ENCODE measurements at regions not wholly inside any gene's neighbourhood (a gene's known extent, or its start where the extent isn't known, plus 50 kb on each side); places are given as distances from the start of the nearest gene placed in this dataset.

DNA sequence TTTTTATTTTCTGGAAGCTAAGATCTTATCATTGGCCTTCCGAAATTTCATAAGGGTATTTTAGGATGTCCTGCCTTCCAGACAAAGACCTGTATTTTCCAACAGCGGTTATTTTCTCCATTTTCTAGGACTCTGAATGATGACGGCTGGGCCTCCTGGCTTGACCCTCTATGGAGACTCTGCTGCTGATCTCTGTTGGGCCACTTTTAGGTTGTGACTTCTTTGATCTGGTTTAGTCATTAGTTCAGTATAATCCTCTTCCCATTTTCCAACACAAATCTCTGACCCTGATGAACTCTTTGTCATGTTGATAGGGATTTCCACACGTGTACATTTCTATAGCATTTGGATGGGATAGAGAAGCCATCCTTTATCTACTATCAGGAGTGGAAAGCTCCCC, 93.7 kb downstream of the HS1BP3 start:
- H3K27me3 ChIP-seq (replicated peaks; ENCODE audit: control insufficient read depth, insufficient read depth, low read length) = no peaks in the 10 kb centered on the region
- DNase-seq (ENCODE audit: low read depth) = no peak
- peaks cover 14% of the 10 kb centered on the region for H3K4me1 ChIP-seq (ENCODE audit: control insufficient read depth, insufficient read depth, low read length)
- H3K9me3 ChIP-seq (ENCODE audit: control insufficient read depth, low read length) = no peaks in the 10 kb centered on the region
- H3K9ac ChIP-seq (ENCODE audit: low read length) = no peak overlapping the region
- H3K36me3 ChIP-seq (ENCODE audit: control insufficient read depth, insufficient read depth, low read length, severe bottlenecking) = no peaks in the 10 kb centered on the region
- H3K4me3 ChIP-seq (ENCODE audit: low read length) = no peak overlapping the region

DNA sequence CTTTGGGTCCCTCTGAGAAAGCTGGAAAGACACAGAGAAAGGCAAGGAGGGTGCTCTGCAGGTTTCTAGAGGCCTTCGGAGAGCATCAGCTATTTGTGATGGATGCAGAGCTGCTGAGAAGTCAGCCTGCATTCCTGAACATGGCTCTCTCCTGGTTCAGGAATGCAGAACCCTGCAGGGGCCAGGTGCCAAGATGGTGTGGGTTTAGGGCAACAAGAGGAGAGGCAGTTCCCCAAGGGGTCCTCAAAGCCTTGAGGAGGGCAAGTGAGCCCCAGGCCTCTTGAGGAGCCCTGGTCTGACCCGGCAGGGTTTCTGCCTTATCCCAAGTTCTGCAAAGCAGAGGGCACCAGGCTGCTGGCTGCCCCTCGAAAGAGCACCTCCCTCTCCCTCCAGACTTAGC, 93.3 kb downstream of the HS1BP3 start:
- Histone ChIP-seq H3K4me1 (ENCODE audit: control insufficient read depth, insufficient read depth, low read length) (peaks cover 14% of the 10 kb centered on the region), H3K27me3 (replicated peaks; ENCODE audit: control insufficient read depth, insufficient read depth, low read length) (no peaks in the 10 kb centered on the region), H3K9me3 (ENCODE audit: control insufficient read depth, low read length) (no peaks in the 10 kb centered on the region), H3K36me3 (ENCODE audit: control insufficient read depth, insufficient read depth, low read length, severe bottlenecking) (no peaks in the 10 kb centered on the region), H3K4me3 (ENCODE audit: low read length) (no peak overlapping the region), H3K9ac (ENCODE audit: low read length) (no peak overlapping the region)
- no peak for DNase-seq (ENCODE audit: low read depth)

DNA sequence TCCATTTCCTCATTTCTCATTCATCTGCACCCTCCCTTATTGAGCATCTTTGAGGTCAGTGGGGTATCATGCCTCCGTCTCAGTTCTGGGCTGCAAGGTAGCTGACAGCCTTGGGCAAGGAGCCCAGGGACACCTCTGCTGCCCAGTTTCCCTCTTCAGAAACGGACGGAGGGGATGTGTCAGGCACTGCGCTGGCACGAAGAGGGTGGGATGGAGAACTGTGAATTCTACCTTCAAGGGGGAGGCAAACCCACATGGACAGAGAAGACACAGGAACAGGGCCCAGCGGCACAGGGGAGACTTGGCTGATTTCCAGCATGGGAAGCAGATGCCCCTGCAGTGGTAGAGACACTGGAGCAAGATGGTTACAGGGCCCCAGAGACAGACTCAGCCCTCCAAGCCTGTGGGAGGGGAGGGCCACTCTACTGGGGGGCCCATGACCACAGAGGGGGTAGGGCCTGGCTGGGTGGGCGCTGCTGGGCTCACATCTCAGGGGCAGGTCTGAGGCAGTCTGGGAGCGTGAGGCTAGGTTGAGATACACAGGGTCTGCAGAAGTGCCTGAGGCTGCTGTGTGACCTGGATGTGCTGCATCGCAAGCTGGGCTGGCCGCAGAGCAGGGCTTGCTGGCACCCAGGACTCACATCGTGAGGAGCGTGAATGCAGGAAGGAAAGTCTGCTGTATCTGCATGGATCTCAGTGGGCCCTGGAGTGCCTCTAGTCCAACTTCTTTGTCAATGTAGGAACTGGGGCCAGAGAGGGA, 92.3 kb downstream of the HS1BP3 start:
- Histone ChIP-seq H3K4me3 (ENCODE audit: low read length) (no peak overlapping the region), H3K9me3 (ENCODE audit: control insufficient read depth, low read length) (no peaks in the 10 kb centered on the region), H3K4me1 (ENCODE audit: control insufficient read depth, insufficient read depth, low read length) (peaks cover 19% of the 10 kb centered on the region), H3K9ac (ENCODE audit: low read length) (no peak overlapping the region), H3K36me3 (ENCODE audit: control insufficient read depth, insufficient read depth, low read length, severe bottlenecking) (no peaks in the 10 kb centered on the region), H3K27me3 (replicated peaks; ENCODE audit: control insufficient read depth, insufficient read depth, low read length) (no peaks in the 10 kb centered on the region)
- no peak for DNase-seq (ENCODE audit: low read depth)

- H3K27me3 ChIP-seq (replicated peaks; ENCODE audit: control insufficient read depth, insufficient read depth, low read length) = no peaks in the 10 kb centered on the region
- H3K4me3 ChIP-seq (ENCODE audit: low read length) = no peak overlapping the region
- H3K36me3 ChIP-seq (ENCODE audit: control insufficient read depth, insufficient read depth, low read length, severe bottlenecking) = no peaks in the 10 kb centered on the region
- H3K9me3 ChIP-seq (ENCODE audit: control insufficient read depth, low read length) = no peaks in the 10 kb centered on the region
- H3K9ac ChIP-seq (ENCODE audit: low read length) = no peak overlapping the region
- peaks cover 26% of the 10 kb centered on the region for H3K4me1 ChIP-seq (ENCODE audit: control insufficient read depth, insufficient read depth, low read length)
- no peak for DNase-seq (ENCODE audit: low read depth)
These were observed 91.6 kb downstream of the HS1BP3 start for GRCh38 chr2:20559277-20559676.

- Histone ChIP-seq H3K36me3 (ENCODE audit: control insufficient read depth, insufficient read depth, low read length, severe bottlenecking) (no peaks in the 10 kb centered on the region), H3K9ac (ENCODE audit: low read length) (no peak overlapping the region), H3K4me3 (ENCODE audit: low read length) (no peak overlapping the region), H3K27me3 (replicated peaks; ENCODE audit: control insufficient read depth, insufficient read depth, low read length) (no peaks in the 10 kb centered on the region), H3K4me1 (ENCODE audit: control insufficient read depth, insufficient read depth, low read length) (peaks cover 26% of the 10 kb centered on the region), H3K9me3 (ENCODE audit: control insufficient read depth, low read length) (no peaks in the 10 kb centered on the region)
- DNase-seq (ENCODE audit: low read depth) = no peak
These were observed 90.9 kb downstream of the HS1BP3 start for GRCh38 chr2:20560011-20560410.

DNA sequence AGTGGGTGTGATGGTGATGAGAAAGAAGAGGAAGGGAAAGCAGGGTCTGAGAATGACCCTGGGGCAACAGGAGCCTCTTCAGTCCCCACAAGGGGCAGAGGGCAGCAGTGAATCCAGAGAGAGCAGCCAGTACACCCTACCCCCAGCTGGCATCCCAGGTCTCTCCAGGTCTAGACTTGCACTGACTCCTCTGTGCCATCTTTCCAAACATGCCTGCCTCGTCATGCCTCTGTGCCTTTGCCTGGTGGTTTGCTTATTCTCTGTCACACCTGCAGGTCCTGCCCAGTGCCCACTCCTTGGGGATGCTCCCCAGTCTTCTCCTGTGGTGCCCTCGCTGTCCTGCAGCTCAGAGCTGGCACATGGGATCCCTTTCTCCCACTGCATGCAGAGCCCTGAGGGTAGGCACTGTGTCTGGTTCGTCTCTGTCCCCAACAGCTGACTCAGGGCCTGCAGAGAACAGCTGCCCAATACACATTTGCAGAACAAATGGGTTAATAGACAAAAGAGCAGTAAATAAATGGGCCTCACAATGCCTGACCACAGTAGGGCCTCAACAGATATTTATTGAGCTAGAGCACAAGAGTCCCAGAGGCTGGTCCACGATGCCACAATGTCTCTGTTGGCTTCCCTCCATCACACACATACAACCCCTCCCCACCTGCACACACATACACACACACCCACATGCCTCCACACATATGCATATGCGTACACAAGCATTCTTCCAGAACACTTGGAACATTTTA, 89.8 kb downstream of the HS1BP3 start:
- DNase-seq (ENCODE audit: low read depth) = no peak
- H3K36me3 ChIP-seq (ENCODE audit: control insufficient read depth, insufficient read depth, low read length, severe bottlenecking) = no peaks in the 10 kb centered on the region
- peaks cover 26% of the 10 kb centered on the region for H3K4me1 ChIP-seq (ENCODE audit: control insufficient read depth, insufficient read depth, low read length)
- H3K9me3 ChIP-seq (ENCODE audit: control insufficient read depth, low read length) = no peaks in the 10 kb centered on the region
- no peak overlapping the region for H3K4me3 ChIP-seq (ENCODE audit: low read length)
- H3K9ac ChIP-seq (ENCODE audit: low read length) = no peak overlapping the region
- H3K27me3 ChIP-seq (replicated peaks; ENCODE audit: control insufficient read depth, insufficient read depth, low read length) = no peaks in the 10 kb centered on the region

- no peak overlapping the region for H3K9ac ChIP-seq (ENCODE audit: low read length)
- peaks cover 26% of the 10 kb centered on the region for H3K4me1 ChIP-seq (ENCODE audit: control insufficient read depth, insufficient read depth, low read length)
- H3K27me3 ChIP-seq (replicated peaks; ENCODE audit: control insufficient read depth, insufficient read depth, low read length) = no peaks in the 10 kb centered on the region
- H3K9me3 ChIP-seq (ENCODE audit: control insufficient read depth, low read length) = no peaks in the 10 kb centered on the region
- DNase-seq (ENCODE audit: low read depth) = peak; percentile 65
- no peaks in the 10 kb centered on the region for H3K36me3 ChIP-seq (ENCODE audit: control insufficient read depth, insufficient read depth, low read length, severe bottlenecking)
- H3K4me3 ChIP-seq (ENCODE audit: low read length) = no peak overlapping the region
These were observed 89.1 kb downstream of the HS1BP3 start for GRCh38 chr2:20561637-20562454.

- no peak overlapping the region for H3K4me3 ChIP-seq (ENCODE audit: low read length)
These were observed 88.2 kb downstream of the HS1BP3 start for GRCh38 chr2:20562540-20563225.

GRCh38 chr2:20563251-20563650, 87.6 kb downstream of the HS1BP3 start:
- Histone ChIP-seq H3K9ac (ENCODE audit: low read length) (no peak overlapping the region), H3K4me3 (ENCODE audit: low read length) (no peak overlapping the region), H3K36me3 (ENCODE audit: control insufficient read depth, insufficient read depth, low read length, severe bottlenecking) (no peaks in the 10 kb centered on the region), H3K4me1 (ENCODE audit: control insufficient read depth, insufficient read depth, low read length) (peaks cover 26% of the 10 kb centered on the region), H3K27me3 (replicated peaks; ENCODE audit: control insufficient read depth, insufficient read depth, low read length) (no peaks in the 10 kb centered on the region), H3K9me3 (ENCODE audit: control insufficient read depth, low read length) (no peaks in the 10 kb centered on the region)
- DNase-seq (ENCODE audit: low read depth) = no peak

More at GRCh38 chr2:20562540-20563225, 88.2 kb downstream of the HS1BP3 start:
- Histone ChIP-seq H3K9me3 (ENCODE audit: control insufficient read depth, low read length) (no peaks in the 10 kb centered on the region), H3K4me1 (ENCODE audit: control insufficient read depth, insufficient read depth, low read length) (peaks cover 26% of the 10 kb centered on the region), H3K36me3 (ENCODE audit: control insufficient read depth, insufficient read depth, low read length, severe bottlenecking) (no peaks in the 10 kb centered on the region), H3K27me3 (replicated peaks; ENCODE audit: control insufficient read depth, insufficient read depth, low read length) (no peaks in the 10 kb centered on the region), H3K9ac (ENCODE audit: low read length) (no peak overlapping the region)
- no peak for DNase-seq (ENCODE audit: low read depth)

DNA sequence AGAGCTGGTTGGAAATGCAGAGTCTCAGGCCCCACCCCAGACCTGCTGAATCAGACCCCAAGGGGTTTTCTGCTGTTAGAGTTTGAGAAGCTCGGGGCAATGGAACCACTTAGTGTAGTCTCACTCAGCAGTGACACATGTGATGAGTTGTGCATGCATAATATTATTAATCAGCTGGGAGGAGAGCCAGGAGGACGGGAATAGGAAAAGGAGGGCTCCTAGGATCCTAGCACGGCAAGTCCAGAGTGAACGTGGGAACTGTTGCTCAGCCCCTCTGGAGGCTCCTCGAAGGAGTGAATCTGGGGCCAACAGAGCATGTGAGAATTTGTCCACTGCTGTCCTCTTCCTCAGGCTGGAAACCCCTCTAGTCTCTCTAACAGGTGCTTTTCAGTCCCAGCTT, 87.1 kb downstream of the HS1BP3 start:
- H3K4me1 ChIP-seq (ENCODE audit: control insufficient read depth, insufficient read depth, low read length) = peaks cover 26% of the 10 kb centered on the region
- no peak overlapping the region for H3K9ac ChIP-seq (ENCODE audit: low read length)
- H3K4me3 ChIP-seq (ENCODE audit: low read length) = no peak overlapping the region
- H3K27me3 ChIP-seq (replicated peaks; ENCODE audit: control insufficient read depth, insufficient read depth, low read length) = no peaks in the 10 kb centered on the region
- DNase-seq (ENCODE audit: low read depth) = no peak
- H3K36me3 ChIP-seq (ENCODE audit: control insufficient read depth, insufficient read depth, low read length, severe bottlenecking) = no peaks in the 10 kb centered on the region
- no peaks in the 10 kb centered on the region for H3K9me3 ChIP-seq (ENCODE audit: control insufficient read depth, low read length)

Data from adipocyte (in vitro differentiated cells).